Muscle layer of duodenum (tissue), 2 donors: ENCODE measurements at regions not wholly inside any gene's neighbourhood (a gene's known extent, or its start where the extent isn't known, plus 50 kb on each side); places are given as distances from the start of the nearest gene placed in this dataset.

Experiments used
- H3K27ac ChIP-seq: one replicate; pipeline ENCODE4 v1.7.0; 2013; ENCODE audit warnings: mild to moderate bottlenecking, low read length
- H3K27me3 ChIP-seq: one replicate; pipeline ENCODE4 v1.7.0; 2013; ENCODE audit warnings: low read depth, mild to moderate bottlenecking, control low read depth, low read length
- H3K36me3 ChIP-seq, 2 donors: one replicate each; pipeline ENCODE4 v1.7.0; 2013; ENCODE audit warnings: low read length in 2 of 2, control low read depth in 1 of 2, mild to moderate bottlenecking in 1 of 2; ENCODE audit not compliant: insufficient read depth in 2 of 2, control insufficient read depth in 1 of 2
- H3K4me1 ChIP-seq, 2 donors: one replicate each; pipeline ENCODE4 v1.7.0; 2013; ENCODE audit warnings: low read length in 2 of 2, mild to moderate bottlenecking in 2 of 2, control low read depth in 1 of 2, moderate library complexity in 1 of 2; ENCODE audit not compliant: insufficient read depth in 2 of 2, control insufficient read depth in 1 of 2
- H3K4me3 ChIP-seq, 2 donors: one replicate each; pipeline ENCODE4 v1.7.0; 2013; ENCODE audit warnings: low read length in 2 of 2, low read depth in 1 of 2, mild to moderate bottlenecking in 1 of 2
- H3K9me3 ChIP-seq, 2 donors: one replicate each; pipeline ENCODE4 v1.7.0; 2013; ENCODE audit warnings: low read length in 2 of 2, control low read depth in 1 of 2, mild to moderate bottlenecking in 1 of 2; ENCODE audit not compliant: control insufficient read depth in 1 of 2
- donor health status: healthy.

GRCh38 chr2:198795419-198795818 lies 662.3 kb downstream of the SATB2 start:
- Histone ChIP-seq H3K27ac (no peak overlapping the region), H3K4me1 (no peaks in the 10 kb centered on the region), H3K36me3 (no peaks in the 10 kb centered on the region), H3K9me3 (no peaks in the 10 kb centered on the region), H3K27me3 (no peaks in the 10 kb centered on the region), H3K4me3 (no peak overlapping the region)

GRCh38 chr2:198791623-198792022 lies 666.1 kb downstream of the SATB2 start:
- Histone ChIP-seq H3K4me3 (no peak overlapping the region), H3K9me3 (no peaks in the 10 kb centered on the region), H3K27ac (no peak overlapping the region), H3K4me1 (no peaks in the 10 kb centered on the region), H3K36me3 (no peaks in the 10 kb centered on the region), H3K27me3 (no peaks in the 10 kb centered on the region)

GRCh38 chr2:198788676-198789075 lies 669.1 kb downstream of the SATB2 start:
- Histone ChIP-seq H3K9me3 (no peaks in the 10 kb centered on the region), H3K4me3 (no peak overlapping the region), H3K27me3 (no peaks in the 10 kb centered on the region), H3K27ac (no peak overlapping the region), H3K36me3 (no peaks in the 10 kb centered on the region), H3K4me1 (no peaks in the 10 kb centered on the region)

GRCh38 chr2:198782734-198783133 lies 675.0 kb downstream of the SATB2 start:
- Histone ChIP-seq H3K27me3 (no peaks in the 10 kb centered on the region), H3K27ac (no peak overlapping the region), H3K36me3 (no peaks in the 10 kb centered on the region), H3K4me3 (no peak overlapping the region), H3K9me3 (no peaks in the 10 kb centered on the region), H3K4me1 (no peaks in the 10 kb centered on the region)

GRCh38 chr2:198776616-198777406 lies 680.9 kb downstream of the SATB2 start:
- Histone ChIP-seq H3K4me3 (no peak overlapping the region), H3K27ac (no peak overlapping the region), H3K9me3 (no peaks in the 10 kb centered on the region), H3K4me1 (no peaks in the 10 kb centered on the region), H3K36me3 (no peaks in the 10 kb centered on the region), H3K27me3 (no peaks in the 10 kb centered on the region)

- H3K9me3 ChIP-seq = no peaks in the 10 kb centered on the region
- no peaks in the 10 kb centered on the region for H3K27me3 ChIP-seq
- H3K36me3 ChIP-seq = no peaks in the 10 kb centered on the region
- H3K4me1 ChIP-seq = no peaks in the 10 kb centered on the region
- H3K27ac ChIP-seq = no peak overlapping the region
- H3K4me3 ChIP-seq = no peak overlapping the region
These were observed 682.0 kb downstream of the SATB2 start for GRCh38 chr2:198775737-198776136.

- no peak overlapping the region for H3K4me3 ChIP-seq
- H3K36me3 ChIP-seq = no peaks in the 10 kb centered on the region
- H3K27me3 ChIP-seq = no peaks in the 10 kb centered on the region
- H3K9me3 ChIP-seq = no peaks in the 10 kb centered on the region
- H3K4me1 ChIP-seq = no peaks in the 10 kb centered on the region
- H3K27ac ChIP-seq = no peak overlapping the region
These were observed 683.2 kb downstream of the SATB2 start for GRCh38 chr2:198774576-198774975.

- Histone ChIP-seq H3K4me1 (no peaks in the 10 kb centered on the region), H3K9me3 (no peaks in the 10 kb centered on the region), H3K27ac (no peak overlapping the region), H3K4me3 (no peak overlapping the region), H3K36me3 (no peaks in the 10 kb centered on the region), H3K27me3 (no peaks in the 10 kb centered on the region)
These were observed 690.0 kb downstream of the SATB2 start for GRCh38 chr2:198767694-198768093.

GRCh38 chr2:198763793-198764192 lies 693.9 kb downstream of the SATB2 start:
- H3K27ac ChIP-seq = no peak overlapping the region
- no peaks in the 10 kb centered on the region for H3K27me3 ChIP-seq
- no peaks in the 10 kb centered on the region for H3K4me1 ChIP-seq
- H3K4me3 ChIP-seq = no peak overlapping the region
- no peaks in the 10 kb centered on the region for H3K9me3 ChIP-seq
- H3K36me3 ChIP-seq = no peaks in the 10 kb centered on the region

GRCh38 chr2:198762441-198762840 lies 695.3 kb downstream of the SATB2 start:
- Histone ChIP-seq H3K4me3 (no peak overlapping the region), H3K36me3 (no peaks in the 10 kb centered on the region), H3K27ac (no peak overlapping the region), H3K9me3 (no peaks in the 10 kb centered on the region), H3K4me1 (no peaks in the 10 kb centered on the region), H3K27me3 (no peaks in the 10 kb centered on the region)

GRCh38 chr2:198757069-198757468 lies 700.7 kb downstream of the SATB2 start:
- no peaks in the 10 kb centered on the region for H3K27me3 ChIP-seq
- H3K36me3 ChIP-seq = no peaks in the 10 kb centered on the region
- no peaks in the 10 kb centered on the region for H3K9me3 ChIP-seq
- H3K4me3 ChIP-seq = no peak overlapping the region
- no peak overlapping the region for H3K27ac ChIP-seq
- H3K4me1 ChIP-seq = no peaks in the 10 kb centered on the region

- Histone ChIP-seq H3K4me3 (no peak overlapping the region), H3K27me3 (no peaks in the 10 kb centered on the region), H3K27ac (no peak overlapping the region), H3K9me3 (no peaks in the 10 kb centered on the region), H3K36me3 (no peaks in the 10 kb centered on the region), H3K4me1 (no peaks in the 10 kb centered on the region)
These were observed 701.6 kb downstream of the SATB2 start for GRCh38 chr2:198756166-198756565.
